ENCODE measurements at regions not wholly inside any gene's neighbourhood (a gene's known extent, or its start where the extent isn't known, plus 50 kb on each side); places are given as distances from the start of the nearest gene placed in this dataset.

DNA sequence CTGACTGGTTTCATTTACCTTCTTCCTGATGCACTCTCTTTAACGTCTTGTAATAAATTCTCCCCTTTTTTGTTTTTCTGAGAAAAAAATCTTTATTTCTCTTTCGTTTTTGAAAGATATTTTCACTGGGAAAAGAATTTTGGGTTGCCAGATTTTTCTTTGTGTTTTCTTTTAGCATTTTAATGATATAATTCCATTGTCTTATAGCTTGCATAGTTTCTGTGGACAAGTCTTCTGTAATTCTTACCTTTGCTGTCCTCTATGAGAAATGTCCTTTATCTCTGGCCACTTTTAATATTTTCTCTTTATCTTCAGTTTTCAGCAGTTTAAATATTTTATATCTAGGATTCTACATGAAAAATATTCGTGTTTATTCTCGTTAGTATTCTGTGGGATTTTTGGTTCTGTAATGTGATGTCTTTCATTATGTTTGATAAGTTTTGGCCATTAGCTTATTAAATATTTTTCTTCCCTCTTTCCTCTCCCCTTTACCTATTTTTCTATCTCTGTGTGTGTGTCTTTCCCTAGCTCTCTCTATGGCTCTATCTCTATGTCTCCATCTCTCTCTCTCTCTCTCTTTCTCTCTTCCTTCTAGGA is 236.5 kb downstream of the C16orf95 start:
- DNase-seq = no peak

DNA sequence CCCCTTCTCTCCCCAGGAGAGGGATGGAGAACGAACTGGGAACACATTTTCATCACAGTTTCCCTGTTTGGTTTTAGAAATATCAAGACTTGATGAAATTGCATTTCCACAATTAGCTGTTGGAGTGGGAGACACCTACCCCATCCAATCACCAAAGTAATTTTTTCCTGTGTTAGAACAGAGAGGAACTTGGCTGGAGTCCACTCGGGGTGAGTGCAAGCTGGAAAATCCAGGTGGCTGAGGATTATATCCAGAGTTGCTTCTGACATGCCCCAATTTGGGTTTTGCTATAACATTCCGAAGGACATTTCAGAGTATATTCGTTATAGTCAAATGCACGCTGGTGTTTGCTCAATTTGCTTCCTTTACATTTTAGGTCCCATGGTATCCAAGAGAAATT is 231.8 kb downstream of the C16orf95 start:
- no peak for DNase-seq

DNA sequence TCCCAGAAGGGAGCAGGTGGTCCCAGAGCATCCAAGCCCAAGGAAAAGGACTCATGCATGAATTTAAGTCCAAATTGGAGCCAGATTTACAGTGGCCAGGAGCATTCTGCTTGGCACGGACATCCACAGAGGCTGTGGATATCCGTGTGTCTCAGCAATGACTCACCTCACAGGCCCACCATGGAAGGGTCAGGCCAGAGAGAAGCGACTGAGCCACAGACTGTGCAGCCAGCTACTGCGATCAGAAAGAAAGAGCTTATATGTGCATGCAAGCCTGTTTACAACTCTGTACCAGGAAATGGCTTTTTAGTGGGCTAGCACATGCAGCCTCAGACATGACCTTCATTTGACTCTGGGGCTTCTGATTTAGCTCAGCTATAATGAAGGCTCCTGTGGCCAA is 231.0 kb downstream of the C16orf95 start:
- DNase-seq = no peak

DNA sequence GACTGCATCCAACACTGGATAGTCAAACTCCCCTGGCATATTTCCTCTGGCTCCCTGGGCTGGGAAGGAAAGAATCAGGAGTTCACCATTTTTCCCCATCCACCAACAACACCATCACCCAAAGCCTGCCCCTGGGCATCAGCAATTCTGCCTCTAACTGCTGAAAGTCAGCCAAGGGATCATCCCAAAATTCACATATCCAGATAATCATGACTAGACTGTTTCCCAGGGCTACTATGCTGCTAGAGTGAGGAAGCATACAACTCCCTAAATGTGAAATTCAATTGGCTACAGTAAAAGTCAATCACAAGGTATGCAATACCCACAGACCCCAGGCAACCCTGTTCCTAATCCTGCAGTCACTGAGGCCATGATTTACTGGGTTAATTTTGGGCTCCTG is 230.6 kb downstream of the C16orf95 start:
- no peak for DNase-seq

DNA sequence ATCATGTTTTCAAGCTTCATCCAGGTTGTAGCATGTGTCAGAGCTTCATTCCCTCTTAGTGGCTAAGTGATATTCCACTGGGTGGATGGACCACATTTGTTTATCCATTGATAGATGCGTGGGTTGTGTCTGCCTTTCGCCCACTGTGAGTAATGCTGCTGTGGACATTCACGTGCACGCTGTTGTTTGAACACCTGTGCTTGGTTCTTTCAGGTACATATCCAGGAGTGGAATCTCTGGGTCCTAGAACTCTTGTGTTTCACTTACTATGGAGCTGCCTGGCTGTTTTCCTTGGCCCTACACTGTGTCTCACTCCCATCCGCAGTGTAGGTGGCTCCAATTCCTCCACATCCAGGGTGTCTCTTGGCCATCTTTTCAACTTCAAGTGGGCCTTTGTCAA is 224.2 kb downstream of the C16orf95 start:
- no peak for DNase-seq

DNA sequence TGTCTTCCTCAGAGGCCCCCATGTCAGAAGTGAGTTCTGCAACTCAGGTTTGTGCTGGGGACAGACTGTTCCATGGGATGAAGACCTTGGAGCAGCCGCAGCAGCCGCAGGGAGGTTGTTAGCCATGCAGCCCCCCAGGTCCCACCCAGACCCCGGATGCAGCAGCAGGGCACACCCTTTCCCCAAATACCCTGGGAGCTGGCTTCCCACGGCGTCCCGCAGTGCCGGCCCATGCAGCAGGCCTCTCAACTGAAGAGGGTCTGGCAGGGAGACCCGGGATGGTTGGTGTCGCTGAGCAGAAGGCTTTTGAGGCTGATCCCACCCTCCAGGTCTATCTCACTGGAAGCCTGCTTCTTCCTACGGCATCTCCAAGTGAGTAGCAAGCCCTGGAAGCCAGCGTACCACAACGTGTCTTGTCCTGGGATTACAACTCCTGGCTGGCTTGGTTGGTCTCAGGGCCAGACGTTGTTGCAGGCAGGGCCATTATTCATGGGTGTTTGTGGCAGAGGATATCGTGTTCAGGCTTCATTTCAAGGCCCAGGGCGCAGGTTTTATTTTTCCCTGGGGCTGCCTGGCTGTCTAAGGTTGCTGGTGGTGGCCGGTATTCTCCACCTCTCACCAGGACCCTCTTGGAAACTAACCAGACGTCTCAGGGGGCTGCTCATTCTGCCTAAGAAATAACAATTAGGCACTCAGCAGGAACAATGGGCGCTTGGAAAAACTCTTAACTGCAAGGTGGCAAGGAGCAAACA is 223.2 kb downstream of the C16orf95 start:
- no peak for DNase-seq

DNA sequence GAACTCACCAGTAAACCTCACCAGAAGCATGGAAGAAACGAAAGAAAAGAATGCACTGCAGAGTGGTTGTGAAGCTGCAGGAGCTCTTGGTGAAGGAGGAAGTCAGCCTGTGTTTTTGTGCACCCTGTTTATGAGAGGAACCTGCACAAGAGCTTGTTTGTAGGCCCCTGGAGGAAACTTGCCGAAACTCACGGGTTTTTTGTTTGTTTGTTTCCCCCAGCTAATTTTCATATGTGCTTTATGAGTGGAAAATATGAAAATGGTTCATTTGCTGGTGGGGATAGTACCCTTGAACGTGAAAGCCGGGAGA is 222.7 kb downstream of the C16orf95 start:
- DNase-seq = no peak

DNA sequence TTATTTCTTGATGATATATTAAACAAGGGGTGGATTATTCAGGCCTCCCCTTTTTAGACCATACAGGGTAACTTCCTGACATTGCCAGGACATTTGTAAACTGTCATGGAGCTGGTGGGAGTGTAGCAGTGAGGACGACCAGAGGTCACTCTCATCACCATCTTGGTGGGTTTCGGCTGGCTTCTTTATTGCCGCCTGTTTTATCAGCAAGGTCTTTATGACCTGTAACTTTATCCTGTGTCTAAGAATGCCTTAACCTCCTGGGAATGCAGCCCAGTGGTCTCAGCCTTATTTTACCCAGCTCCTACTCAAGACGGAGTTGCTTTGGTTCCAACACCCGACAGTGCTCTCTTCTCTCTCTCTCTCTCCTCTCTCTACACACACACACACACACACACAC is 221.9 kb downstream of the C16orf95 start:
- DNase-seq = no peak

DNA sequence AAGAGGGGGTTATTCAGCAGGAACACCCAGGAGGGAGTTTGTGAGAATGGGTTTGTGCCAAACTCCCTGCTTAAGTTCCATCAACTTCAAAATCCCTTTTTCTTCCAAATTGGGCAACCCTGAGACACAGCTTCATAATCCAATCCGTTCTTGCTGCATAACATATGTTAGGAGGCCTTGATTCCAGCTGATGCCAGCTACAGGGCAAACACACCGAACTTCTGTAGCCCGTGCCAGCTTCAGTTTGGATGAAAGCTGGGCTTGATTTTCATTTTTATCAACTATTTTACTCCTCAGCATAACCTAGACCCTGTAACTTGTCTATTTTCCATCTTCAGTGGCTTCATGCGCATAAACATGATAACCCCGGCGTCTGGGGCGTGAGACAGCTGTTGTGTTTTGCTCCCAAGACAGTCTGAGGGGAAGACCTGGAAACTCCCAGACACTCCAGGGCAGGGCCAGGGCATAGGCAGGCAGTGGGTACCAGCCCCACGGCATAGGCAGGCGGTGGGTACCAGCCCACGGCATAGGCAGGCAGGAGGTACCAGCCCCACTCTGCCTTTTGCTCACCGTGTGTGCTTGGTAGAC is 220.4 kb downstream of the C16orf95 start:
- no peak for DNase-seq

DNA sequence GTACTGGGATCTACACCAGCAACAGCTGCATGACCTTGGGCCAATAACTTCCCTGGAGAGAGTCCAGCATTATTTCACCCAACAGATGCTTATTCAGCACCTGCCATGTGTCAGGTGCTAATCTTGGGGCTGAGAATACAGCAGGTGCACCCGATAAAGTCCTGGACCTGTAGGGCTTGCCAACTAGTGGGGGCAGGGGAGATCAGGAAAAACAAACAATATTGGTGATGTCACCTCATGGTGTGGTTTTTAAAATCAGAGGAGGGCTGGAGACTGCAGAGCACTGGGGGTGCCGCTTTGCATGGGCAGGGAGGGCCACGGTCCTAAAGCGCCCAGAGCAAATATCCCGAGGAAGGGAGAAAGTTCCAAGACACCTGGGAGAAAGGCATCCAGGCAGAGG is 218.8 kb downstream of the C16orf95 start:
- DNase-seq = no peak

DNA sequence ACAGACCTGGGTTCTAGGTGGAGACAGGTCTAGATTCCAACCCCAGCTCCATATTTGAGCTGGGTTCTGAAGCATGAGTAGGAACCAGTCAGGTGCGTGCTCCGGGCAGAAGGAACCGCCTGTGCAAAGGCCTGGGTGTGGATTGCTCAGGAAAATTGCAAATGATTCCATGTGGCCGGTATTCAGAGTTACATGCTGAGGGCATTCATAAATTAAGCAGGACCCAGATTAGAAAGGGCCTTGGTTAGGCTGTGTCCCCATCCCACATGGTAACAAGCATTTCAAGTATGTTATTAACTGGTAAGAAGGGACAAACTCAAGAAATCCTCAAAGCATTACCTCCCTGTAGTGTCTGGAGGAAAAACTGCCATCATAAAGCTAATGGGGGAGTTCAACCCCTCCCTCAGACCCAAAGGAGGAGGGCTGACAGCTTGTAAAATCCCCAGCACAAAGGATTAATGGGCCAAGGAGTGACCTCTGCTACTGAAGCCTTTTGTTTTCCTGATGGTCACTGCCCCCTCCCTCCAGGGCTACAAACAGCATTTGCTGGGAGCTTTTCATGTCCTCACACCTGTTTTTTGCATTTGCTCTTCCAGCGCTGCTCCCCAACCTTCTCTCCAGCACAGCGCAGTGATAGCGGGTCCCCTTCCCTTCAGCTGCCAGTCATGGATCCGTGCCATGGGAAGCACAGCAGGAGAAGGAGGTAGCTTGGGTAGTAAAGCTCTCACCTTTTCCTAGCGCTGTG is 218.0 kb downstream of the C16orf95 start:
- DNase-seq = no peak

DNA sequence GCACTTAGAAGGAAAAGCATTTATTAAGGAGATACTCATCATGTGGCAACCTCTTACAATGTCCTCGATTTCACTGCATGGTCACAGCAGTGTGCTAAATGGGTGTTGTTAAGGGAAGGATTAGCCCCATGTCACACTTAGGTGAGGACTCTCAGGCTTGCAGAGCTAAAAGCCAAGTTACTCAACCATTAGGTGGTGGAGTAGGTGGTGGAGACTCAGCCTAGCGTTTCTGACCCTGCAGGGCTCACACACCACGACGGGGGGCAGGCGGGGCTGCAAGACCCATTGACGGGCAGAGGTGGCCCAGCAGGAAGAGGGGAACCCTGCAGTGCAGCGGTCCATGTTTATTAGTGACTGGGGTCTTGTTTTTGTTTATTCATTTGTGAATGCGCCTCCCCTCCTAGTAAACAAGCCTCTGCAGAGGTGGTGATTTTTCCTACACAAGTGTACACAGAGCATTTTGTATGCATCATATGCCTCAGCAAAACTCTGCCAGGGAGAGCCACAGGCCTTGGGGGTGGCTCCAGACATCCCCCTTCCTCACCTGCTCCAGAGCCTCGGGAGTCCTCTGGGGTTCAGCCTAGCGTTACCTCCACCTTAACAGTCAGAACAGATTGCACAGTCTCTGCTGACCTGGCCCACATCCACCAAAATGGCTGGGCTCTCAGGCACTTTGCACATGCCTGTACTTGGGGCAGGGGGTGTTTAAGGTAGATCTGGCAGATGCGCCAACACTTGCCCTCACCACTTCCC is 216.7 kb downstream of the C16orf95 start:
- no peak for DNase-seq

DNA sequence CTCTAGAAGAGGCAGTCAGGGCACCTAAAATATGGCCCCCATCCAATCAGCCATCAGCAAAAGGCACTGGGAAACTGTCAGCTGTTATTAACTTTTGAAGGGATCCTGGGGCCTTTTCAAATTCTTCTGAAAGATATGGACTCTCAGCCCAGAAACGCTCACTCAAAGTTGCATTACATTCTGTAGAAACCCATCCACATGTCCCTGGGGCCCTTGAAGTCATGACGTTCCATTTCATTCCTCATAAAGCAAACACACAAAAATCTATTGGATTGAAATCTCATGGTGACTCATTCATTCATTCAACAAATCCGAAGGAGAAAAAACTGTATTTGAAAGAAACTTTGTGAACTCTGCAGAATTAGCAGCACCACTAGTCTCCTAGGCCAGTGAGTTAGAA is 215.3 kb downstream of the C16orf95 start:
- DNase-seq = no peak

DNA sequence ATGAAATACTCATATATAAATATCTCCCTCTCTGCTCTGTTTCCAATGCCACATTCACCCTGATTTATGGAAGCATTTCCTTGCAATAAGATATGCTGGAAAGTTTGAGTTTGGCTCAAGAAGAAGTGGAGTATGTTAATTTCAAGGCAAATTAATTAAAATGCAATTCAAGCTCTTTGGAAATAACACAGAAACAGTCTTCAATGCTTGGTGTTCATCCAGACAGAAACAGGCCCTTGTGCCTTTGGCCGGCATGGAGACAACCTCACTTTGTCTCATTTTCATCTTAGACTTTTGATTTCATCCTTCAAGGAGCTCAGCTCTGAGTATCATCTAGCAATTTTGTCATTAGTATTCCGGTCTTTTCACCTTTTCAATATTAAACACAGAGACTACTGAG is 210.0 kb downstream of the C16orf95 start:
- DNase-seq = no peak

DNA sequence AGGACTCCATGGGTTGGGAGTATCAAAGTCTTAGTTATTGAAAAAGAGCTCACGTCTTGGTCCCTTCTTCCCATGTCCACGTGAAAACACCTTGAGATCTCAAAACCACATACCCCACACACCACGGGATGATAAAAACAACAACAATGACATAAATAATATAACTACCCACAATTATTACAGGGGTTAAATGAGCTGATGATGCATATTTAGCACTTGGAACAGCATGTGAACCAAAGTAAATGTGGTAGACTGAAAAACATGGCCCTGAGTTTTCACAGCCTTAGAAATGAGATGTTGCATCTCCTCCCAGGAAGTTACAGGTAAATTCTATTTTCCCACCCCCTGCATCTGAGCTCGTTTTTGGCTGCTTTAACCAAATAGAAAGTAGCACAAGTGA is 208.9 kb downstream of the C16orf95 start:
- DNase-seq = no peak

DNA sequence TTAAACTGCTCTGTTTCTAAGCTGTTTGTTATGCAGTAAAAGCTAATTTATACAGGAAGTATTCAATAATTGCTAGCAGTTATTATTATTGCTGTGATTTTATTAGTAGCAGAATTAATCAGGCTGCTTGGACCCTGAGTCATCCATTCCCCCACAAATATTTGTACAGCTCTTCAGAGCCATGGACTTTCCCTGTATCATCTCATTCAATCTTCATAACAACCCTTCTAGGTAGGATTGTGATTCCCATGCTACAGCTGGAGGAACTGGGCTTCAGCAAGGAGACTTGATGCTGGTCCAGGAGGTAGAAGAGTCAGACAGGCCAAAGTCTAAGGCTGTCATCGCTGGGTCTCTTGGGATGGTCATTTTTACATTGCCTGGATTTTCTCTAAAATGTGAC is 208.3 kb downstream of the C16orf95 start:
- DNase-seq = no peak

DNA sequence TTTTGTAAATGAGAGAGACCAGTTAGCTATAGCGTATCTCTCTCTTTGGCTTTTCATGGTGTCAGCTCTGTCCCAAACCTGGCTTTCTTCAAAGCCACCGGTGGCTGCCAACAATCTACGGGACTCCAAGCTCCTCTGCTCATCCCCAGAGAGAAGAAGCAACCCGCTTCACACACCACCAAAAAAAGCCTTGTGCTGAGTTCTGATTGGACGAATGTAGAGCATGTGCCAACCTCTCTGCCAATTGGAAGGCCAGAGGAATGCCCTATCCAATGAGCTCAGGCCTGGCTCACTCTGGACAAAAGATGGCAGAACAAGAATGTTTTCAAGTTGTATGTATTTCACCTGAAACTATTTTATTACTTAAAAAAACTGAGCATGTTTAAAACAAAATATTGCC is 202.4 kb downstream of the C16orf95 start:
- no peak for DNase-seq

DNA sequence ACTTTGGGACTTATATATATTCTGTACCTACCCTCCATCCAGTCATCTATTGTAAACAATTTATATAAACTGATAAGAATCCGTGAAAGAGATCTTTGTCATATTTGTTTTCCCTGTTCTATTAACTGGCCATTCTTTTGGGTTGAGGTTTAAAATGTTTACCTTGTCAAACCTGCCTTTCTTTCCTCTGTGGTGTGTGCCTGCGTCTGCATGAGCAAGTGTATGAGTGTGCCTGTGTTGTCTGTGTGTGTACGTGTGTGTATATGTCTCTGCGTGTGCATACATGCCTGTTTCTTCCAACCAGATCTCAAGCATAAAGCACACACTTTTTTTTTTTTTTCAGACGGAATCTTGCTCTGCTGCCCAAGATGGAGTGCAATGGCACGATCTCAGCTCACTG is 201.5 kb downstream of the C16orf95 start:
- no peak for DNase-seq

DNA sequence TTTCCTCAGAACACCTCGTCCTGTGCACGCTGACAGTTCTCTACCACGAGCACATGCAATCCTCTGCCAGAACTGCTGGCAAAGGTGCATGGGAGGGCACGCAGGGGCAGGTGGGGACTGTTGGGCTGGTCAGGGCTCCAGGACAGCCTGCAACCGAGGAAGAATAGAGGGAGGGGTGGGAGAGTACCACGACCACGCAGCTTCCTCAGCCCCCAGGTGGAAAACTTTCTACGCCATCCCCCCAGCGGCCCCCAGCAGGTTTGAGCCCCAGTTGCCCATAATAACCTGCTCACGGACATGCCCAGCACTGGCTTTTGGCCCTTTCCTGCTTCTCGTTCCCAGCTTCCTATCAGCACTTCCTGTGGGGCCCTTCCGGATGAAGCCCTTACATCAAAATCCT is 199.3 kb downstream of the C16orf95 start:
- DNase-seq = no peak

DNA sequence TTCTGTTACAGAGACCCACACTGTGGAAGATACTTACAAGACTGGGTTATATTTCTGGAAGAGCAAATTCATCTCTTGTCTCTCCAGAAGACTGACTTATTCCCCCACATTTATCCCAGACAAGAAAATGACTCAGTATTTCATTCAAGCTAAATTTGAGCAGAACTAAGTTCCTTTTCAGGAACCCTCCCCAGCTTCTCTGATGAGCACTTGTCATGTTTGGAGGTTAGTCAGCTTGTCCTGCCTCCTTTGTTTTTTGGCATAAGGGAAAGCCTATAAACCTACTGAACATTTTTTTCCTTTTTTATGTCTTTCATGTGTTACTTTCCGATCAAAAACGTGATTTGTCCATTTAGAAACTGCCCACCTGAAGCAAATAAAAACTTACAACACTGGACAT is 198.0 kb downstream of the C16orf95 start:
- DNase-seq = no peak

DNA sequence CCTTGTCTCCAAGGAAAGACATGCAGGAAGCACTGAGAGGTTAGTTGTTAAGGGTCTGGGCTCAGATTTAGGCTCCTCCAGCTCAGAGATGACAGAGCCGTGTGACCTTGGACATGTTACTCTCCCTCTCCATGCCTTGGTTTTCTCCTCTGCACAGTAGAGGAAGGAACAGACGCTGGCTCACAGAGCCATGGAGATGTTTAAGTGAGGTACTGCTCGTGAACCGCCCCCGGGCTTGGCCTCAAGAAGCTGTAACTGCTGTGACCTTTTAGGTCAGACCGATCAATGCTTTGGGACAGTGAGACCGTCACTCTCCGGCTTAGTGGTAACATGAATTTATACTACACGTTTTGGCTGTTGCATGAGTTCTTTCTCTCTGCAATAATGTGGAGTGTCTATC is 197.4 kb downstream of the C16orf95 start:
- DNase-seq = no peak

DNA sequence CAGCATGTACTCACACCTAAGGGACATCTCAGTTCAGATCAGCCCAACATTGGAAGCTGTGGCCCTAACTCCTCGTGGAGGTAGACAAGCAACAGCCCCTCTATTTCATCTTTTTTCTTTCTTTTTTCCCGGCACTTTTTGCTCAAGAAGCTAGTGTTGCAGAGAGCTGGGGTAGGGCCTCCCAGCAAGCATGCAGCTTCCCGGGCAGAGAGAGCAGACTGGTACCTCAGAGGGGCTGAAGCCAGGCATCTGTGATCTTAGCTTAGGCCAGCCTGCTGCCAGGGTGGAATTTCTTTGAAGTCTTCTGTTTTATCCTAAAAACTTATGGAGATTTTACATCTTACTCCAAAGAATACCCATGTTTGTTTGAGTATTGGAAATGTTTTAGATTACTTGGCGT is 195.4 kb downstream of the C16orf95 start:
- no peak for DNase-seq

DNA sequence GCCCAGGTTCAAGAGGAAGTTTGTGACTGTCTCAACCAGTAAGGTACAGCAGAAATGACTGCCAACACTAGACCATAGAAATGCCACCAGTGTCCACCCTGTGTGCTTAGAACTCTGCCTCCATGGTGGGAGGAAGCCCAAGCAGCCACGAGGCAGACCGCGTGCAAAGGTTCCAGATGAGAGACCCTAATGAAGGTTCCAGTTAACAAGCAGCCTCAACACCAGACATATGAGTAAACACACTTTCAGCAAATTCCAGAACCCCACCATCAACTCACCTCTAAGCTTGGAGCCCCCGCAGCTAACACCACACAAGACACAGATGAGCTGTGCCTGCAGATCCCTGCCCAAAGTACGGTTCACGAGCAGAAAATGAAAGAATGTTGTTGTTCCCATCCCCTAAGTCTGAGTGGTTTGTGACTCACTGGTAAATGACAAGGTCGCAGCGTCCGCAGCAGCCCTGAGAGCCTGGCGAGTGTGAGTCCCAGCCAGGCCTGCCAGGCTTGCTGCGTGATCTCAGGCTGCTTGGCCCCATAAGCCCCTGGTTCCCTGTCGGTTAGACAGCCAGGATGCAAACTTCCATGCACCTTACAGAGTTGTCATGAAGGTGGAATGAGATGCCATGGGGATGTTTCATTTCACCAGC is 193.7 kb downstream of the C16orf95 start:
- no peak for DNase-seq
